ENCODE measurements at regions not wholly inside any gene's neighbourhood (a gene's known extent, or its start where the extent isn't known, plus 50 kb on each side); places are given as distances from the start of the nearest gene placed in this dataset.

DNA sequence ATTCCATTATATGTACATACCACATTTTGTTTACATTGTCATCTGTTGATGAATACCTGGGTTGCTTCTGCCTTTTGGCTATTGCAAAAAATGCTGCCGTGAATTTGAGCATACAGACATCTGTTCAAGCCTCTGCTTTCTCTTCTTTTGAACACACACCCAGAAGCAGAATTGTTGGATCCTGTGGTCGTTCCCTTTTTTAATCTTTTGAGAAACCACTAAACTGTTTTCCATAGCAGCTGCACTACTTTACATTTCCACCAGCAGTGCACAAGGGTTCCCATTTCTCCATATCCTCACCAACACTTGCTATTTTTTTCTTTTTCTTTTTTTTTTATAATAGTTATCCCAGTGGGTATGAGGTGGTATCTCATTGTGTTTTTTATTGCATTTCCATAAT lies 123.5 kb downstream of the TEX29 start:
- TF ChIP-seq, protein P1, sequence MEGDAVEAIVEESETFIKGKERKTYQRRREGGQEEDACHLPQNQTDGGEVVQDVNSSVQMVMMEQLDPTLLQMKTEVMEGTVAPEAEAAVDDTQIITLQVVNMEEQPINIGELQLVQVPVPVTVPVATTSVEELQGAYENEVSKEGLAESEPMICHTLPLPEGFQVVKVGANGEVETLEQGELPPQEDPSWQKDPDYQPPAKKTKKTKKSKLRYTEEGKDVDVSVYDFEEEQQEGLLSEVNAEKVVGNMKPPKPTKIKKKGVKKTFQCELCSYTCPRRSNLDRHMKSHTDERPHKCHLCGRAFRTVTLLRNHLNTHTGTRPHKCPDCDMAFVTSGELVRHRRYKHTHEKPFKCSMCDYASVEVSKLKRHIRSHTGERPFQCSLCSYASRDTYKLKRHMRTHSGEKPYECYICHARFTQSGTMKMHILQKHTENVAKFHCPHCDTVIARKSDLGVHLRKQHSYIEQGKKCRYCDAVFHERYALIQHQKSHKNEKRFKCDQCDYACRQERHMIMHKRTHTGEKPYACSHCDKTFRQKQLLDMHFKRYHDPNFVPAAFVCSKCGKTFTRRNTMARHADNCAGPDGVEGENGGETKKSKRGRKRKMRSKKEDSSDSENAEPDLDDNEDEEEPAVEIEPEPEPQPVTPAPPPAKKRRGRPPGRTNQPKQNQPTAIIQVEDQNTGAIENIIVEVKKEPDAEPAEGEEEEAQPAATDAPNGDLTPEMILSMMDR (IDR thresholded peaks at IDR 0.05), result no peak
- no peak for TF ChIP-seq POLR2A (IDR thresholded peaks at IDR 0.05)

All from stomach (tissue), 4 donors.